ENCODE measurements at regions not wholly inside any gene's neighbourhood (a gene's known extent, or its start where the extent isn't known, plus 50 kb on each side); places are given as distances from the start of the nearest gene placed in this dataset.
"Not testable (repeated sequence)": the region's sequence is repeated elsewhere in the genome, so short reads cannot be mapped to it uniquely, and the experiment has no call there.

DNA sequence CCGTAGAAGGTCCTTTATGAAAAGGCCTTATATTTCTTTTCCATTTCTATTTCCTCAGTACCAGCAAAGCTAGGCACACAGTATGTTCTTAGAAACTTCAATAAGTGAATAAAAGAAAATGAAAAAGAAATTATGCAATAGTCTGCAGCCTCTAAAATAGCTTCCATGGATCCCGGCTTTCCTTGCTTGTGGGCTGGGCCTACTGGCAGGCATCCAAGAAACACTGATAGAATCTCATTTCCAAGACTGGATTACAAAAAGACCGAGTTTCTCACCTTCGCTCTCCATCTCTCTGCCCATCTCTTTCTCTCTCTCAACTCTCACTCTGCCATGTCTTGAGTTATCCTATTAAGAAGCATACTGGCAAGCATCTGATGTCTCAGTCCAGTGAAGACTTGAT, 187.5 kb upstream of the FKBP1C start:
- TF ChIP-seq CTCF (IDR thresholded peaks at IDR 0.05): no peak
- DNase-seq: no peak
- no peaks in the 10 kb centered on the region for H3K9me3 Mint-ChIP-seq
- H3K4me1 Mint-ChIP-seq: no peaks in the 10 kb centered on the region
- H3K4me3 Mint-ChIP-seq: no peak overlapping the region
- no peaks in the 10 kb centered on the region for H3K27me3 Mint-ChIP-seq (ENCODE audit: low read depth, poor library complexity)
- no peaks in the 10 kb centered on the region for H3K36me3 Mint-ChIP-seq (ENCODE audit: low read depth)
- H3K27ac Mint-ChIP-seq: no peak overlapping the region

DNA sequence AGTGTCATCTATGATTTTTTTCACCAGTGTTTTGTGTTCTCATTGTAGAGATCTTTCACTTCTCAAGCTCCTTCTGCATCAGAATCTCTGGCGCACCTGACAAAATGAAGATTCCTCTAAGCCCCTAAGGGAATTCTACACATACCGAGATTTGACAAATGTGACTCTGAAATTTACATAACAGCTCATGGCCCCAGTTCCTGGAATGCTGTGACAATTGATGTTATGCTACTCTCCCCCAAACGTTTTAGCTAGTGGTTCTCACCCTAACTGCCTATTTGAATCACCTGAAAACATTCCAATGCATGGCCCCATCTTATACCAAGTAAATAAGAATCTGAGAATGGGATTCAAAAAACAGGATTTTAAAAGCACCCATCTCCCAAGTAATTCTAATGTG, 162.1 kb upstream of the FKBP1C start:
- Mint-ChIP-seq H3K27ac (no peak overlapping the region), H3K4me1 (no peaks in the 10 kb centered on the region), H3K36me3 (ENCODE audit: low read depth) (no peaks in the 10 kb centered on the region), H3K4me3 (no peak overlapping the region), H3K9me3 (peaks cover 3% of the 10 kb centered on the region), H3K27me3 (ENCODE audit: low read depth, poor library complexity) (no peaks in the 10 kb centered on the region)
- DNase-seq: no peak
- TF ChIP-seq CTCF (IDR thresholded peaks at IDR 0.05): no peak

GRCh38 chr6:63053206-63053605, 158.1 kb upstream of the FKBP1C start:
- not testable (repeated sequence) for H3K4me3 Mint-ChIP-seq; H3K4me1 Mint-ChIP-seq; H3K9me3 Mint-ChIP-seq; DNase-seq; H3K27me3 Mint-ChIP-seq (ENCODE audit: low read depth, poor library complexity); H3K27ac Mint-ChIP-seq; H3K36me3 Mint-ChIP-seq (ENCODE audit: low read depth)

- H3K9me3 Mint-ChIP-seq: peaks cover 18% of the 10 kb centered on the region
- H3K4me3 Mint-ChIP-seq: no peak overlapping the region
- H3K36me3 Mint-ChIP-seq (ENCODE audit: low read depth): no peaks in the 10 kb centered on the region
- no peak overlapping the region for H3K27ac Mint-ChIP-seq
- H3K27me3 Mint-ChIP-seq (ENCODE audit: low read depth, poor library complexity): no peaks in the 10 kb centered on the region
- TF ChIP-seq CTCF (IDR thresholded peaks at IDR 0.05): no peak
- no peaks in the 10 kb centered on the region for H3K4me1 Mint-ChIP-seq
- no peak for DNase-seq
These were observed 152.7 kb upstream of the FKBP1C start for GRCh38 chr6:63058601-63059000.

- no peak overlapping the region for H3K27ac Mint-ChIP-seq
- H3K4me1 Mint-ChIP-seq: no peaks in the 10 kb centered on the region
These were observed 147.5 kb upstream of the FKBP1C start for GRCh38 chr6:63063631-63064271.

DNA sequence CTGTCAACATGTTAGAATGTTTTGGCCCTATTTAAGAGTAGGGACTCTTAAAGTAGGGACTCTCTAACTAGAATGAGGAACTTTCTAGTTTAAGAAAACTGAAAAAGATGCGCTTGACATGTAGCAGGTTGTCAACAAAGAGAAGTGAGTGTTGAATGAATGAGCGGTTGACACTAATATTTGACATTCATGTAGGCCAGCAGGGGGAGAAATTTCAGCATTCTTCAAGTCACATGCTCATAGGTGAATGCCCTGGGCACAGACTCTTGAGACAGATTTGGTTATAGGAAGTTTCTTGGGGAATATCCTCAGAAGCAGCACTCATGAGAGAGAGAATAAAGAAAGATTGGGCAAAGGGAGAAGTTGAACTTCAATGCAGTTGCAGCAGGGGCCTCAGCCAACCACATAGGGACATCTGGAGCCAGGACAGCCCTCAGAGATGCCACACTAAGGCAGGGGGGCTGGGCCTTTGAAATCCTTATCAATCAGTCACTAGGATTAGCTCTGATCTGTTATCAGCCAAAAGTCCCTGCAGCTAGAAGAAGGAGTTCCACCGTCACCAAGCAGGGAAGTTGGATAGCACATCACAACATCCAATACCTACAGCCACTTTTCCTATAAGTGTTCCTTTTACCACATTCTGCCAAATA, 145.1 kb upstream of the FKBP1C start:
- TF ChIP-seq CTCF (IDR thresholded peaks at IDR 0.05): peak; percentile 8
- peaks cover 15% of the 10 kb centered on the region for H3K9me3 Mint-ChIP-seq
- no peaks in the 10 kb centered on the region for H3K4me1 Mint-ChIP-seq
- no peaks in the 10 kb centered on the region for H3K27me3 Mint-ChIP-seq (ENCODE audit: low read depth, poor library complexity)
- no peaks in the 10 kb centered on the region for H3K36me3 Mint-ChIP-seq (ENCODE audit: low read depth)
- H3K4me3 Mint-ChIP-seq: no peak overlapping the region
- no peak for DNase-seq
- no peak overlapping the region for H3K27ac Mint-ChIP-seq

More at GRCh38 chr6:63063631-63064271, 147.5 kb upstream of the FKBP1C start:
- H3K4me3 Mint-ChIP-seq: no peak overlapping the region
- no peaks in the 10 kb centered on the region for H3K27me3 Mint-ChIP-seq (ENCODE audit: low read depth, poor library complexity)
- TF ChIP-seq CTCF (IDR thresholded peaks at IDR 0.05): no peak
- no peak for DNase-seq
- no peaks in the 10 kb centered on the region for H3K36me3 Mint-ChIP-seq (ENCODE audit: low read depth)
- peaks cover 12% of the 10 kb centered on the region for H3K9me3 Mint-ChIP-seq
